ENCODE measurements at regions not wholly inside any gene's neighbourhood (a gene's known extent, or its start where the extent isn't known, plus 50 kb on each side); places are given as distances from the start of the nearest gene placed in this dataset.

GRCh38 chr2:16067866-16068551 lies 127.7 kb downstream of the MYCN start:
- TF ChIP-seq PATZ1 (tag by site-specific recombination; IDR thresholded peaks at IDR 0.05) (no peak), CTCF (tag by site-specific recombination; IDR thresholded peaks at IDR 0.05) (no peak), ZBTB6 (tag by site-specific recombination; IDR thresholded peaks at IDR 0.05) (no peak), ZNF707 (tag by site-specific recombination; IDR thresholded peaks at IDR 0.05) (no peak), ZNF148 (tag by site-specific recombination; IDR thresholded peaks at IDR 0.05; ENCODE audit: borderline replicate concordance) (no peak), ATF2 (tag by site-specific recombination; IDR thresholded peaks at IDR 0.05; ENCODE audit: low read depth) (no peak), REST (tag by site-specific recombination; IDR thresholded peaks at IDR 0.05) (no peak), PRDM10 (tag by site-specific recombination; IDR thresholded peaks at IDR 0.05) (no peak), ZNF843 (tag by site-specific recombination; IDR thresholded peaks at IDR 0.05) (no peak), ZNF664 (tag by site-specific recombination; IDR thresholded peaks at IDR 0.05) (no peak), GLI4 (tag by site-specific recombination; IDR thresholded peaks at IDR 0.05) (no peak), ZNF548 (tag by site-specific recombination; IDR thresholded peaks at IDR 0.05) (no peak)
